Cardiac fibroblast (primary cell): ENCODE measurements at regions not wholly inside any gene's neighbourhood (a gene's known extent, or its start where the extent isn't known, plus 50 kb on each side); places are given as distances from the start of the nearest gene placed in this dataset.

Experiments
- DNase-seq, 2 donors: peaks; one replicate each; pipeline versions ENCODE4 v3.0.0 to v3.0.0-alpha.2; 2010; ENCODE audit warnings: low read depth in 2 of 2
- H3K4me3 ChIP-seq, 2 donors: replicated peaks in 1 of 2; 1 replicate in 1 of 2; 2 replicates in 1 of 2; pipeline ENCODE4 v1.5.1; 2011; ENCODE audit warnings: low read depth in 2 of 2, low read length in 2 of 2, mild to moderate bottlenecking in 2 of 2, moderate library complexity in 1 of 2
- CTCF ChIP-seq: IDR thresholded peaks from one replicate; pipeline ENCODE4 v1.5.1; 2011; ENCODE audit warnings: low read depth, mild to moderate bottlenecking, low read length, inconsistent platforms

GRCh38 chr2:188665727-188666304 lies 308.4 kb upstream of the COL3A1 start:
- no peak overlapping the region for H3K4me3 ChIP-seq
- TF ChIP-seq CTCF: no peak
- no peak for DNase-seq

GRCh38 chr2:188666503-188666902 lies 307.7 kb upstream of the COL3A1 start:
- H3K4me3 ChIP-seq: no peak overlapping the region
- no peak for DNase-seq
- no peak for TF ChIP-seq CTCF

- peak; percentile 91 to 93 for DNase-seq
- TF ChIP-seq CTCF: no peak
- H3K4me3 ChIP-seq: no peak overlapping the region
These were observed 306.0 kb upstream of the COL3A1 start for GRCh38 chr2:188668017-188668680.

GRCh38 chr2:188675391-188676009 lies 298.7 kb upstream of the COL3A1 start:
- TF ChIP-seq CTCF: no peak
- no peak overlapping the region for H3K4me3 ChIP-seq
- peak; percentile 45 to 60 for DNase-seq

GRCh38 chr2:188676010-188676400 lies 298.2 kb upstream of the COL3A1 start:
- H3K4me3 ChIP-seq: no peak overlapping the region
- peak; percentile 40 to 69 for DNase-seq
- TF ChIP-seq CTCF: no peak

- no peak for TF ChIP-seq CTCF
- peak in 1 of 2 donors; percentile 14 for DNase-seq
- no peak overlapping the region for H3K4me3 ChIP-seq
These were observed 297.0 kb upstream of the COL3A1 start for GRCh38 chr2:188677142-188677541.
